Kidney epithelial cell (primary cell): ENCODE measurements at regions not wholly inside any gene's neighbourhood (a gene's known extent, or its start where the extent isn't known, plus 50 kb on each side); places are given as distances from the start of the nearest gene placed in this dataset.

Source experiments
- DNase-seq: peaks from one replicate; pipeline ENCODE4 v3.0.0-alpha.2; 2010; ENCODE audit warnings: low read depth
- H3K27me3 ChIP-seq: 2 replicates; pipeline ENCODE4 v1.6.0; 2011; ENCODE audit warnings: low read length; ENCODE audit not compliant: control insufficient read depth, insufficient read depth
- H3K36me3 ChIP-seq: 2 replicates; pipeline ENCODE4 v1.5.1; 2011; ENCODE audit warnings: low read length; ENCODE audit not compliant: control insufficient read depth, insufficient read depth
- H3K4me3 ChIP-seq: 2 replicates; pipeline ENCODE4 v1.5.1; 2011; ENCODE audit warnings: low read depth, mild to moderate bottlenecking, control low read depth, low read length
- CTCF ChIP-seq: IDR thresholded peaks from 2 replicates; pipeline ENCODE4 v1.5.1; 2011; ENCODE audit warnings: mild to moderate bottlenecking, moderate library complexity, low read length, control low read depth, inconsistent platforms; ENCODE audit not compliant: insufficient read depth, poor library complexity, severe bottlenecking

- DNase-seq: no peak
- Histone ChIP-seq H3K4me3 (no peak overlapping the region), H3K27me3 (no peaks in the 10 kb centered on the region), H3K36me3 (no peaks in the 10 kb centered on the region)
- no peak for TF ChIP-seq CTCF
Measured at GRCh38 chr7:142331941-142332340, 74.1 kb upstream of the PRSS58 start.

- TF ChIP-seq CTCF: no peak
- H3K27me3 ChIP-seq: no peaks in the 10 kb centered on the region
Measured at GRCh38 chr7:142329062-142329790, 71.4 kb upstream of the PRSS58 start.

GRCh38 chr7:142328551-142328950, 70.7 kb upstream of the PRSS58 start:
- Histone ChIP-seq H3K4me3 (no peak overlapping the region), H3K27me3 (no peaks in the 10 kb centered on the region), H3K36me3 (no peaks in the 10 kb centered on the region)
- TF ChIP-seq CTCF: no peak
- DNase-seq: no peak

More at GRCh38 chr7:142329062-142329790, 71.4 kb upstream of the PRSS58 start:
- Histone ChIP-seq H3K36me3 (no peaks in the 10 kb centered on the region), H3K4me3 (no peak overlapping the region)
- no peak for DNase-seq

GRCh38 chr7:142327628-142328405, 70.0 kb upstream of the PRSS58 start:
- H3K27me3 ChIP-seq: no peaks in the 10 kb centered on the region
- TF ChIP-seq CTCF: no peak
- no peak overlapping the region for H3K4me3 ChIP-seq
- DNase-seq: no peak
- no peaks in the 10 kb centered on the region for H3K36me3 ChIP-seq

GRCh38 chr7:142323706-142324105, 65.8 kb upstream of the PRSS58 start:
- no peak for DNase-seq

More at GRCh38 chr7:142323706-142324105, 65.8 kb upstream of the PRSS58 start:
- Histone ChIP-seq H3K36me3 (no peaks in the 10 kb centered on the region), H3K4me3 (no peak overlapping the region), H3K27me3 (no peaks in the 10 kb centered on the region)
- TF ChIP-seq CTCF: peak; percentile 47
